HG03280 (cell line): ENCODE measurements at regions not wholly inside any gene's neighbourhood (a gene's known extent, or its start where the extent isn't known, plus 50 kb on each side); places are given as distances from the start of the nearest gene placed in this dataset.
"Not testable (repeated sequence)": the region's sequence is repeated elsewhere in the genome, so short reads cannot be mapped to it uniquely, and the experiment has no call there.

Source experiments
- ATAC-seq: cut with Tn5 transposase; IDR thresholded peaks from one replicate; pipeline ENCODE4 v1.9.1; 2021; ENCODE audit warnings: mild to moderate bottlenecking, moderate library complexity; ENCODE audit not compliant: unreplicated experiment

GRCh38 chr16:29578898-29579297 lies 72.7 kb upstream of the NPIPB12 start:
- ATAC-seq: not testable (repeated sequence)

GRCh38 chr16:29581764-29582163 lies 75.6 kb upstream of the NPIPB12 start:
- ATAC-seq: not testable (repeated sequence)

GRCh38 chr16:29591919-29592318 lies 71.1 kb upstream of the SPN start:
- not testable (repeated sequence) for ATAC-seq

- peak; percentile 41 for ATAC-seq
These were observed 68.7 kb upstream of the SPN start for GRCh38 chr16:29594269-29594925.

- ATAC-seq: peak; percentile 70
These were observed 67.9 kb upstream of the SPN start for GRCh38 chr16:29594926-29595838.

GRCh38 chr16:29597030-29597429 lies 66.0 kb upstream of the SPN start:
- not testable (repeated sequence) for ATAC-seq

- ATAC-seq: peak; percentile 50
These were observed 62.7 kb upstream of the SPN start for GRCh38 chr16:29600111-29601000.

GRCh38 chr16:29602247-29602625 lies 60.8 kb upstream of the SPN start:
- not testable (repeated sequence) for ATAC-seq

GRCh38 chr16:29602683-29603088 lies 60.4 kb upstream of the SPN start:
- not testable (repeated sequence) for ATAC-seq

- ATAC-seq: not testable (repeated sequence)
These were observed 58.2 kb upstream of the SPN start for GRCh38 chr16:29604631-29605549.

- ATAC-seq: not testable (repeated sequence)
These were observed 57.3 kb upstream of the SPN start for GRCh38 chr16:29605593-29606205.

GRCh38 chr16:29606669-29607427 lies 56.2 kb upstream of the SPN start:
- not testable (repeated sequence) for ATAC-seq

GRCh38 chr16:29607428-29607823 lies 55.6 kb upstream of the SPN start:
- ATAC-seq: not testable (repeated sequence)

GRCh38 chr16:29612381-29613306 lies 50.4 kb upstream of the SPN start:
- ATAC-seq: peak; percentile 38
